ENCODE measurements at regions not wholly inside any gene's neighbourhood (a gene's known extent, or its start where the extent isn't known, plus 50 kb on each side); places are given as distances from the start of the nearest gene placed in this dataset.

- Histone ChIP-seq H3K27ac (peak overlapping the region; percentile 60 to 62), H3K4me3 (peak overlapping the region in 2 of 3 donors; percentile 42 to 49), H3K4me1 (no peaks in the 10 kb centered on the region), H3K36me3 (no peaks in the 10 kb centered on the region), H3K27me3 (peaks cover 0 to 27% of the 10 kb centered on the region in 2 donors), H3K9me3 (no peaks in the 10 kb centered on the region)
- DNase-seq (ENCODE audit: low spot score in 2 of 2), result no peak
- TF ChIP-seq POLR2A (IDR thresholded peaks at IDR 0.05) (no peak), POLR2AphosphoS5 (IDR thresholded peaks at IDR 0.05) (no peak), CTCF (IDR thresholded peaks at IDR 0.05) (no peak)
- intact Hi-C loops (cut with DNase I; ENCODE audit: low total_unique reads), result no loop called here
Observed at GRCh38 chrX:131831185-131831520, 191.9 kb upstream of the STK26 start.

- Histone ChIP-seq H3K36me3 (no peaks in the 10 kb centered on the region), H3K4me1 (no peaks in the 10 kb centered on the region), H3K27ac (no peak overlapping the region), H3K4me3 (no peak overlapping the region), H3K27me3 (peaks cover 0 to 26% of the 10 kb centered on the region in 2 donors), H3K9me3 (no peaks in the 10 kb centered on the region)
- intact Hi-C loops (cut with DNase I; ENCODE audit: low total_unique reads), result no loop called here
- DNase-seq (ENCODE audit: low spot score in 2 of 2), result no peak
- TF ChIP-seq POLR2A (IDR thresholded peaks at IDR 0.05), result no peak
- TF ChIP-seq CTCF (IDR thresholded peaks at IDR 0.05), result no peak
- TF ChIP-seq POLR2AphosphoS5 (IDR thresholded peaks at IDR 0.05), result no peak
Observed at GRCh38 chrX:131836161-131836560, 186.9 kb upstream of the STK26 start.

GRCh38 chrX:131837325-131837724 lies 185.8 kb upstream of the STK26 start:
- H3K9me3 ChIP-seq, result no peaks in the 10 kb centered on the region
- H3K27me3 ChIP-seq, result peaks cover 0 to 36% of the 10 kb centered on the region in 2 donors
- H3K27ac ChIP-seq, result no peak overlapping the region
- DNase-seq (ENCODE audit: low spot score in 2 of 2), result no peak
- intact Hi-C loops (cut with DNase I; ENCODE audit: low total_unique reads), result no loop called here
- H3K4me3 ChIP-seq, result no peak overlapping the region
- no peak for TF ChIP-seq CTCF (IDR thresholded peaks at IDR 0.05)
- no peak for TF ChIP-seq POLR2AphosphoS5 (IDR thresholded peaks at IDR 0.05)
- no peak for TF ChIP-seq POLR2A (IDR thresholded peaks at IDR 0.05)
- no peaks in the 10 kb centered on the region for H3K4me1 ChIP-seq
- no peaks in the 10 kb centered on the region for H3K36me3 ChIP-seq

GRCh38 chrX:131840799-131841495 lies 182.2 kb upstream of the STK26 start:
- intact Hi-C loops (cut with DNase I; ENCODE audit: low total_unique reads), result no loop called here
- H3K4me3 ChIP-seq, result no peak overlapping the region
- no peak for DNase-seq (ENCODE audit: low spot score in 2 of 2)
- TF ChIP-seq POLR2AphosphoS5 (IDR thresholded peaks at IDR 0.05), result no peak
- no peak for TF ChIP-seq POLR2A (IDR thresholded peaks at IDR 0.05)
- no peak for TF ChIP-seq CTCF (IDR thresholded peaks at IDR 0.05)
- H3K27ac ChIP-seq, result no peak overlapping the region
- H3K9me3 ChIP-seq, result no peaks in the 10 kb centered on the region
- no peaks in the 10 kb centered on the region for H3K4me1 ChIP-seq
- no peaks in the 10 kb centered on the region for H3K36me3 ChIP-seq
- H3K27me3 ChIP-seq, result peaks cover 0 to 39% of the 10 kb centered on the region in 2 donors

- no peak for DNase-seq (ENCODE audit: low spot score in 2 of 2)
- no peak for TF ChIP-seq POLR2A (IDR thresholded peaks at IDR 0.05)
- TF ChIP-seq CTCF (IDR thresholded peaks at IDR 0.05), result peak; percentile 55 to 81 (median 81)
- no peak for TF ChIP-seq POLR2AphosphoS5 (IDR thresholded peaks at IDR 0.05)
- Histone ChIP-seq H3K36me3 (no peaks in the 10 kb centered on the region), H3K27ac (no peak overlapping the region), H3K4me1 (no peaks in the 10 kb centered on the region), H3K27me3 (peaks cover 0 to 38% of the 10 kb centered on the region in 2 donors), H3K9me3 (no peaks in the 10 kb centered on the region), H3K4me3 (no peak overlapping the region)
- intact Hi-C loops (cut with DNase I; ENCODE audit: low total_unique reads), result no loop called here
Observed at GRCh38 chrX:131841496-131842437, 181.3 kb upstream of the STK26 start.

All from breast epithelium (tissue), 4 donors.